AG04449 (cell line): ENCODE measurements at regions not wholly inside any gene's neighbourhood (a gene's known extent, or its start where the extent isn't known, plus 50 kb on each side); places are given as distances from the start of the nearest gene placed in this dataset.

Experiments used
- CTCF ChIA-PET: fragments of 350-600 bp; formaldehyde crosslinking; extraction: SDS; loops from one replicate; lab custom pipeline; 2021; ENCODE audit warnings: antibody characterized with exemption; lab: Yijun Ruan, JAX
- POLR2A ChIA-PET: fragments of 400-600, 350-600 bp; formaldehyde crosslinking; extraction: SDS; loops from one replicate; lab custom pipeline; 2020; ENCODE audit warnings: antibody characterized with exemption, inconsistent platforms; lab: Yijun Ruan, JAX
- DNase-seq: peaks from one replicate; pipeline ENCODE4 v3.0.0-alpha.2; 2010; ENCODE audit warnings: low read depth, low spot score
- H3K4me3 ChIP-seq: 2 replicates; pipeline ENCODE4 v1.5.1; 2011; ENCODE audit warnings: low read depth, mild to moderate bottlenecking, control low read depth, low read length
- TF ChIP-seq, protein P1 (sequence below): IDR thresholded peaks from one replicate; pipeline ENCODE4 v1.5.1; 2011; ENCODE audit warnings: mild to moderate bottlenecking, moderate library complexity, low read length, control low read depth, inconsistent platforms; ENCODE audit not compliant: insufficient read depth; ENCODE audit errors: missing control alignments

DNA sequence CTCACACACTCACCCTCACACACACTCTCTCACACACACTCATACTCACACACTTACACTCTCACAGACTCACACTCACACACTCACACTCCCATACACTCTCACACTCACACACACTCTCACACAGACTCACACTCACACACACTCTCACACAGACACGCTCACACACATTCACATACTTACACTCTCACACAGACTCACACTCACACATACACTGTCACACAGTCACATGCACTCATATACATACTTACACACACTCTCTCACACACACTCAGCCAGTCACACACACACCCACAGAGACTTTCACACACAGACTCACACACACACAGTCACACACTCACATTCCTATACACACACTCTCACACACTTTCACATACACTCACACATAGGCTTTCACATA lies 1478.8 kb downstream of the BRD1 start:
- H3K4me3 ChIP-seq: no peak overlapping the region
- POLR2A ChIA-PET: no interaction called here
- DNase-seq: no peak
- TF ChIP-seq, protein P1, sequence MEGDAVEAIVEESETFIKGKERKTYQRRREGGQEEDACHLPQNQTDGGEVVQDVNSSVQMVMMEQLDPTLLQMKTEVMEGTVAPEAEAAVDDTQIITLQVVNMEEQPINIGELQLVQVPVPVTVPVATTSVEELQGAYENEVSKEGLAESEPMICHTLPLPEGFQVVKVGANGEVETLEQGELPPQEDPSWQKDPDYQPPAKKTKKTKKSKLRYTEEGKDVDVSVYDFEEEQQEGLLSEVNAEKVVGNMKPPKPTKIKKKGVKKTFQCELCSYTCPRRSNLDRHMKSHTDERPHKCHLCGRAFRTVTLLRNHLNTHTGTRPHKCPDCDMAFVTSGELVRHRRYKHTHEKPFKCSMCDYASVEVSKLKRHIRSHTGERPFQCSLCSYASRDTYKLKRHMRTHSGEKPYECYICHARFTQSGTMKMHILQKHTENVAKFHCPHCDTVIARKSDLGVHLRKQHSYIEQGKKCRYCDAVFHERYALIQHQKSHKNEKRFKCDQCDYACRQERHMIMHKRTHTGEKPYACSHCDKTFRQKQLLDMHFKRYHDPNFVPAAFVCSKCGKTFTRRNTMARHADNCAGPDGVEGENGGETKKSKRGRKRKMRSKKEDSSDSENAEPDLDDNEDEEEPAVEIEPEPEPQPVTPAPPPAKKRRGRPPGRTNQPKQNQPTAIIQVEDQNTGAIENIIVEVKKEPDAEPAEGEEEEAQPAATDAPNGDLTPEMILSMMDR: no peak
- CTCF ChIA-PET: no interaction called here

DNA sequence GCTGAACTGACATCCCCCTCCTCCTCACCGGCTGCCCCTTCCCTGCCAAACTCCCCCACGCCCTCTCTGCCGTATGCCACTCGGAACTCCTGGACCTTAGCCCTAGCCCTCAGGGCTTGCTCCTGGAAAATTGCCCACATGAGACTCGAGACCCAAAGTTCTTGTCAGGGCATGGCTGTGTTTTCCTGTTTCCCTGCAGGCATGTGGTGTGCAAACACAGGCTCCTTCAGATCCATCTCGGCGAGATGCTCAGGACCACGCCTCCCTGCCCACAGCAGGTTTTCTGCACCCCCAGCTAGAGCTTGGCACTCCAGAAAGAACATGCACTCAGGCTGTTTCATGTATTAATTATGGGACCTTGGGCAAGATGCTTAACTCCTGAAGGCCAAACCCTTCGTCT lies 1480.4 kb downstream of the BRD1 start:
- ChIA-PET CTCF (no interaction called here), POLR2A (no interaction called here)
- no peak overlapping the region for H3K4me3 ChIP-seq
- TF ChIP-seq, protein P1: no peak
- DNase-seq: no peak

GRCh38 chr22:48346911-48347310 lies 1480.8 kb downstream of the BRD1 start:
- ChIA-PET POLR2A (no interaction called here), CTCF (no interaction called here)
- TF ChIP-seq, protein P1: no peak
- DNase-seq: no peak
- H3K4me3 ChIP-seq: no peak overlapping the region

DNA sequence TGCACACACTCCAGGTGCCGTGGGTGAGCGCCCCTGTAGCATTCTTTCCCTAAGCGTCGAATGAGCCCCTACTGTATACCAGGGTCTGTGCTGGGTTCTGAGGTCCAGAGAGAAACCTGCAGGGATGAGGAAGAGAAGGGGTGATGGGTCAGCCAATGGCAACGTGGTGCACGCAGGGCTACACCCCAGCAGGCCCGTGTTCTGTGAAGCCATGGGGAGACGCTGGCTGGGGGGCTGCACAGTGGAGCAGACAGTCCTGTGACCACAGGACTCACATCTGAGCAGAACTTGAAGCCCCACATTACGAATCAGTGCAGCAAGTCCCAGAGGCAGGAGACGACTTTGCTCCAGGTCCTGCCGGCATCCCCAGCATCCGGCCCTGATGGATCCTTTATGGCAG lies 1481.4 kb downstream of the BRD1 start:
- DNase-seq: no peak

DNA sequence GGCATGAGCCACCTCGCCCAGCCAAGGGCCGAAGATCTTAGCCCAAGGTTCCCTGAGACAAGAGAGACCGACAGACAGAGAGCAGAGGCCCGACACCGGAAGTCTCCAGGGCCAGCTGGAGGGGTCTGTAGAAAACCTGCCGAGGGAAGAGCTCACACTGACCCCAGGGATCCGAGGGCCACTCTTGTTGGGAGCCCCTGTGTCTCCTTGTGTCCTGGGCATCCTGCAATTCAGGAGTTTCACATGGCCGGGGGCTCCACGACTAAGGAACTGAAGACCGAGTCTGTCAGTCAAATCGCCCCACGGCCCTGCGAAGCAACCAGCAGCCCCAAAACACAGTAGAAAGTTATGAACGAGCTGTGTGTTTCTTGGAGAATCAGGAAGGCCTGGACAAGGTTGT lies 1482.0 kb downstream of the BRD1 start:
- TF ChIP-seq, protein P1: no peak
- CTCF ChIA-PET: no interaction called here
- no peak overlapping the region for H3K4me3 ChIP-seq
- no peak for DNase-seq
- POLR2A ChIA-PET: no interaction called here

More for the DNA sequence above, 1481.4 kb downstream of the BRD1 start:
- ChIA-PET POLR2A (no interaction called here), CTCF (no interaction called here)
- no peak overlapping the region for H3K4me3 ChIP-seq
- TF ChIP-seq, protein P1: no peak

- H3K4me3 ChIP-seq: no peak overlapping the region
- TF ChIP-seq, protein P1: no peak
- ChIA-PET CTCF (no interaction called here), POLR2A (no interaction called here)
- no peak for DNase-seq
Observed at GRCh38 chr22:48343461-48343860, 1484.2 kb downstream of the BRD1 start.
